AG09319 (cell line): ENCODE measurements at regions not wholly inside any gene's neighbourhood (a gene's known extent, or its start where the extent isn't known, plus 50 kb on each side); places are given as distances from the start of the nearest gene placed in this dataset.

Source experiments
- DNase-seq: peaks from one replicate; pipeline ENCODE4 v3.0.0-alpha.2; 2010; ENCODE audit warnings: low read depth; ENCODE audit errors: extremely low read depth
- TF ChIP-seq, protein P1 (sequence below): IDR thresholded peaks from 2 replicates; pipeline ENCODE4 v1.5.1; 2011; ENCODE audit warnings: low read depth, mild to moderate bottlenecking, inconsistent platforms, low read length, moderate library complexity

GRCh38 chr5:30600892-30601291 is 592.6 kb upstream of the CDH6 start:
- DNase-seq, result no peak
- TF ChIP-seq, protein P1, sequence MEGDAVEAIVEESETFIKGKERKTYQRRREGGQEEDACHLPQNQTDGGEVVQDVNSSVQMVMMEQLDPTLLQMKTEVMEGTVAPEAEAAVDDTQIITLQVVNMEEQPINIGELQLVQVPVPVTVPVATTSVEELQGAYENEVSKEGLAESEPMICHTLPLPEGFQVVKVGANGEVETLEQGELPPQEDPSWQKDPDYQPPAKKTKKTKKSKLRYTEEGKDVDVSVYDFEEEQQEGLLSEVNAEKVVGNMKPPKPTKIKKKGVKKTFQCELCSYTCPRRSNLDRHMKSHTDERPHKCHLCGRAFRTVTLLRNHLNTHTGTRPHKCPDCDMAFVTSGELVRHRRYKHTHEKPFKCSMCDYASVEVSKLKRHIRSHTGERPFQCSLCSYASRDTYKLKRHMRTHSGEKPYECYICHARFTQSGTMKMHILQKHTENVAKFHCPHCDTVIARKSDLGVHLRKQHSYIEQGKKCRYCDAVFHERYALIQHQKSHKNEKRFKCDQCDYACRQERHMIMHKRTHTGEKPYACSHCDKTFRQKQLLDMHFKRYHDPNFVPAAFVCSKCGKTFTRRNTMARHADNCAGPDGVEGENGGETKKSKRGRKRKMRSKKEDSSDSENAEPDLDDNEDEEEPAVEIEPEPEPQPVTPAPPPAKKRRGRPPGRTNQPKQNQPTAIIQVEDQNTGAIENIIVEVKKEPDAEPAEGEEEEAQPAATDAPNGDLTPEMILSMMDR, result no peak

- TF ChIP-seq, protein P1, result no peak
- DNase-seq, result no peak
Observed at GRCh38 chr5:30596495-30597064, 596.9 kb upstream of the CDH6 start.

DNA sequence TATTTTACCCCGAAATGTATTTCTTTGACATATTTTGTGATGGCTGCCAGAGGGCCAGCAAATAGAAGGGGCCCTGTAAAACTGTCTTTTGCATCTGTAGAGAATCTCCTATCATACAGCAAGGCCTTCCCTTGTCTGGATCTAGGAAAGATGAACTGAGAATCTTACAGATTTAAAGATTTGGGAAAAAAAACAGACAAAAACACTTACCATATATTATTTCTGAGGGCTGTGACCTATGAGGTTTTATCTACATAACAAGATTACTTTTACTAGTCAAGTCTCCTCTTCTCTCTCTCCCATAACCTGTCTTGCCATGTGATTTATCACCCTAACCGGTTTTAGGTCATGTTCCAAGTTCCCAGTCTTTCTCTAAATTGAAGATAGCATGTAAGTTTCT is 599.2 kb upstream of the CDH6 start:
- no peak for DNase-seq
- TF ChIP-seq, protein P1, result no peak

DNA sequence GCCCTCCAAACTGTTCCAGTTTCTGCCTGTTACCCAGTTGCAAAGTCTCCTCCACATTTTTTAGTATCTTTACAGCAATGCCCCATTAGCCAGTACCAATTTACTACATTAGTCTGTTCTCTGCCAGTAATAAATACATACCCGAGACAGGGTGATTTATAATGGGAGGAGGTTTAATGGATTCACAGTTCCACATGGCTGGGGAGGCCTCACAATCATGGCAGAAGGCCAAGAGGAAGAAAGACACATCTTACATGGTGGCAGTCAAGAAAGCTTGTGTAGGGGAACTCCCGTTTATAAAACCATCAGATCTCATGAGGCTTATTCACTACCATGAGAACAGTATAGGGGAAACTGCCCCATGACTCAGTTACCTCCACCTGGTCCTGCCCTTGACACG is 600.7 kb upstream of the CDH6 start:
- DNase-seq, result no peak
- TF ChIP-seq, protein P1, result no peak

DNA sequence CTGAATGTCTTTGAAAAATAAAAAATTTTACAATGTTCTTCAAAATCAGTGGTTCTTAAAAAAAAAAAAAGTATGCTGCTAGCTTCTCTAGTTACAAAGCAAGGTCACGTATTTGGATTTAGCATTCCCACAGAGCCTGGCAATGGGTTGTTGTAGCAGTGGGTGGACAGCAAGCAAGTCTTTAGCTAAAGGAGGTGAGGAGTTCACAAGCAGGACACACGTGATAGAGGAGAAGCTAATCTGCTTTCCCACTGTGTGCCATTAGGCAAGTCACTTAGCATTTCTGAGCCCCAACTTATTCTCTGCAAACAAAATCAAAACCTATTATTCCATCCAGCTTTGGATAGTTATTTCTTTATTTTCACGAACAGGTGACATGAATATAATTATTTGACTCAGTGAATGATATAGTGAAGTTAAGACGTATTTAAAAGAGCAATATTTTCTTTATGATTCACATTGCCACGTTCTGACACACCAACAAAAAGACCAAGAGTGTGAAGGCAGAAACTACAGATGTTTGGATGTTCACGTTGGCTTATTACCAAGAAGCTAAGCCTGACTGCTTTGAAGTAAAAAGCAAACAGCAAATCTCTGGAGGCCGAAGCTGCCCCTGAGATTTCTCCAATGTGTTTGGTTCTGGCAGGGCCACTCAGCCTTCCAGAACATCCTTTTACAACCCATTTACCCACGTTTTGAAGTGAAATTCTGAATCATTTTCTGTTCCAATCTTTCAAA is 612.1 kb upstream of the CDH6 start:
- DNase-seq, result no peak
- TF ChIP-seq, protein P1, result no peak

GRCh38 chr5:30574761-30575160 is 618.7 kb upstream of the CDH6 start:
- no peak for DNase-seq
- TF ChIP-seq, protein P1, result no peak

GRCh38 chr5:30572279-30572678 is 621.2 kb upstream of the CDH6 start:
- DNase-seq, result no peak
- TF ChIP-seq, protein P1, result no peak
